ENCODE measurements at regions not wholly inside any gene's neighbourhood (a gene's known extent, or its start where the extent isn't known, plus 50 kb on each side); places are given as distances from the start of the nearest gene placed in this dataset.
"Not testable (repeated sequence)": the region's sequence is repeated elsewhere in the genome, so short reads cannot be mapped to it uniquely, and the experiment has no call there.

GRCh38 chr10:44267007-44267406 lies 117.9 kb downstream of the CXCL12 start:
- no peak for DNase-seq

- no peak for DNase-seq
Observed at GRCh38 chr10:44264244-44264643, 120.7 kb downstream of the CXCL12 start.

- DNase-seq: no peak
Observed at GRCh38 chr10:44263771-44264170, 121.1 kb downstream of the CXCL12 start.

GRCh38 chr10:44262551-44263251 lies 122.2 kb downstream of the CXCL12 start:
- no peak for DNase-seq

- no peak for DNase-seq
Observed at GRCh38 chr10:44261710-44262455, 123.0 kb downstream of the CXCL12 start.

GRCh38 chr10:44261296-44261695 lies 123.6 kb downstream of the CXCL12 start:
- DNase-seq: no peak

GRCh38 chr10:44260286-44260928 lies 124.5 kb downstream of the CXCL12 start:
- no peak for DNase-seq

- no peak for DNase-seq
Observed at GRCh38 chr10:44259090-44259874, 125.6 kb downstream of the CXCL12 start.

GRCh38 chr10:44258460-44259089 lies 126.3 kb downstream of the CXCL12 start:
- no peak for DNase-seq

- no peak for DNase-seq
Observed at GRCh38 chr10:44258019-44258418, 126.9 kb downstream of the CXCL12 start.

- no peak for DNase-seq
Observed at GRCh38 chr10:44253769-44254462, 131.0 kb downstream of the CXCL12 start.

- DNase-seq: not testable (repeated sequence)
Observed at GRCh38 chr10:44252631-44253030, 132.3 kb downstream of the CXCL12 start.

GRCh38 chr10:44249933-44250332 lies 135.0 kb downstream of the CXCL12 start:
- not testable (repeated sequence) for DNase-seq

GRCh38 chr10:44249490-44249889 lies 135.4 kb downstream of the CXCL12 start:
- peak in 1 of 2 experiments; percentile 5 for DNase-seq

- DNase-seq: not testable (repeated sequence)
Observed at GRCh38 chr10:44246700-44247099, 138.2 kb downstream of the CXCL12 start.

GRCh38 chr10:44246287-44246686 lies 138.6 kb downstream of the CXCL12 start:
- not testable (repeated sequence) for DNase-seq

- no peak for DNase-seq
Observed at GRCh38 chr10:44245601-44245938, 139.3 kb downstream of the CXCL12 start.

GRCh38 chr10:44244745-44245600 lies 139.9 kb downstream of the CXCL12 start:
- DNase-seq: no peak

- no peak for DNase-seq
Observed at GRCh38 chr10:44243851-44244510, 140.9 kb downstream of the CXCL12 start.

- DNase-seq: no peak
Observed at GRCh38 chr10:44242826-44243225, 142.1 kb downstream of the CXCL12 start.
